ENCODE measurements at regions not wholly inside any gene's neighbourhood (a gene's known extent, or its start where the extent isn't known, plus 50 kb on each side); places are given as distances from the start of the nearest gene placed in this dataset.

GRCh38 chr10:52923520-52923919 lies 150.9 kb upstream of the MBL2 start:
- no peaks in the 10 kb centered on the region for H3K36me3 ChIP-seq (ENCODE audit: control insufficient read depth in 5 of 5, insufficient read depth in 5 of 5, low read length in 5 of 5)

GRCh38 chr10:52918714-52919305 lies 146.2 kb upstream of the MBL2 start:
- H3K9ac ChIP-seq (ENCODE audit: low read length in 5 of 5), result no peak overlapping the region
- H3K27ac ChIP-seq (ENCODE audit: low read depth, low read length), result no peak overlapping the region
- no peaks in the 10 kb centered on the region for H3K36me3 ChIP-seq (ENCODE audit: control insufficient read depth in 5 of 5, insufficient read depth in 5 of 5, low read length in 5 of 5)
- no peaks in the 10 kb centered on the region for H3K4me1 ChIP-seq (ENCODE audit: control insufficient read depth in 5 of 5, insufficient read depth in 5 of 5, low read length in 5 of 5)
- H3K4me3 ChIP-seq (ENCODE audit: low read depth in 1 of 5, low read length in 5 of 5), result no peak overlapping the region
- no peaks in the 10 kb centered on the region for H3K9me3 ChIP-seq (ENCODE audit: control insufficient read depth in 5 of 5, low read length in 5 of 5)
- no peaks in the 10 kb centered on the region for H3K27me3 ChIP-seq (ENCODE audit: control insufficient read depth in 5 of 5, insufficient read depth in 4 of 5, low read length in 5 of 5)

More at GRCh38 chr10:52923520-52923919, 150.9 kb upstream of the MBL2 start:
- no peak overlapping the region for H3K4me3 ChIP-seq (ENCODE audit: low read depth in 1 of 5, low read length in 5 of 5)
- H3K9ac ChIP-seq (ENCODE audit: low read length in 5 of 5), result no peak overlapping the region
- H3K4me1 ChIP-seq (ENCODE audit: control insufficient read depth in 5 of 5, insufficient read depth in 5 of 5, low read length in 5 of 5), result no peaks in the 10 kb centered on the region
- H3K9me3 ChIP-seq (ENCODE audit: control insufficient read depth in 5 of 5, low read length in 5 of 5), result no peaks in the 10 kb centered on the region
- H3K27ac ChIP-seq (ENCODE audit: low read depth, low read length), result no peak overlapping the region
- H3K27me3 ChIP-seq (ENCODE audit: control insufficient read depth in 5 of 5, insufficient read depth in 4 of 5, low read length in 5 of 5), result no peaks in the 10 kb centered on the region

GRCh38 chr10:52915391-52915790 lies 142.8 kb upstream of the MBL2 start:
- H3K9ac ChIP-seq (ENCODE audit: low read length in 5 of 5), result no peak overlapping the region
- no peaks in the 10 kb centered on the region for H3K4me1 ChIP-seq (ENCODE audit: control insufficient read depth in 5 of 5, insufficient read depth in 5 of 5, low read length in 5 of 5)

GRCh38 chr10:52911163-52911562 lies 138.6 kb upstream of the MBL2 start:
- no peaks in the 10 kb centered on the region for H3K36me3 ChIP-seq (ENCODE audit: control insufficient read depth in 5 of 5, insufficient read depth in 5 of 5, low read length in 5 of 5)
- H3K9me3 ChIP-seq (ENCODE audit: control insufficient read depth in 5 of 5, low read length in 5 of 5), result no peaks in the 10 kb centered on the region
- H3K9ac ChIP-seq (ENCODE audit: low read length in 5 of 5), result no peak overlapping the region
- no peak overlapping the region for H3K4me3 ChIP-seq (ENCODE audit: low read depth in 1 of 5, low read length in 5 of 5)
- no peaks in the 10 kb centered on the region for H3K4me1 ChIP-seq (ENCODE audit: control insufficient read depth in 5 of 5, insufficient read depth in 5 of 5, low read length in 5 of 5)
- no peak overlapping the region for H3K27ac ChIP-seq (ENCODE audit: low read depth, low read length)
- no peaks in the 10 kb centered on the region for H3K27me3 ChIP-seq (ENCODE audit: control insufficient read depth in 5 of 5, insufficient read depth in 4 of 5, low read length in 5 of 5)

More at GRCh38 chr10:52915391-52915790, 142.8 kb upstream of the MBL2 start:
- H3K4me3 ChIP-seq (ENCODE audit: low read depth in 1 of 5, low read length in 5 of 5), result no peak overlapping the region
- H3K36me3 ChIP-seq (ENCODE audit: control insufficient read depth in 5 of 5, insufficient read depth in 5 of 5, low read length in 5 of 5), result no peaks in the 10 kb centered on the region
- H3K27ac ChIP-seq (ENCODE audit: low read depth, low read length), result no peak overlapping the region
- no peaks in the 10 kb centered on the region for H3K9me3 ChIP-seq (ENCODE audit: control insufficient read depth in 5 of 5, low read length in 5 of 5)
- no peaks in the 10 kb centered on the region for H3K27me3 ChIP-seq (ENCODE audit: control insufficient read depth in 5 of 5, insufficient read depth in 4 of 5, low read length in 5 of 5)

GRCh38 chr10:52908478-52908877 lies 135.9 kb upstream of the MBL2 start:
- Histone ChIP-seq H3K4me1 (ENCODE audit: control insufficient read depth in 5 of 5, insufficient read depth in 5 of 5, low read length in 5 of 5) (no peaks in the 10 kb centered on the region), H3K9me3 (ENCODE audit: control insufficient read depth in 5 of 5, low read length in 5 of 5) (no peaks in the 10 kb centered on the region), H3K4me3 (ENCODE audit: low read depth in 1 of 5, low read length in 5 of 5) (no peak overlapping the region), H3K36me3 (ENCODE audit: control insufficient read depth in 5 of 5, insufficient read depth in 5 of 5, low read length in 5 of 5) (no peaks in the 10 kb centered on the region), H3K27me3 (ENCODE audit: control insufficient read depth in 5 of 5, insufficient read depth in 4 of 5, low read length in 5 of 5) (no peaks in the 10 kb centered on the region), H3K27ac (ENCODE audit: low read depth, low read length) (no peak overlapping the region), H3K9ac (ENCODE audit: low read length in 5 of 5) (no peak overlapping the region)

- H3K27me3 ChIP-seq (ENCODE audit: control insufficient read depth in 5 of 5, insufficient read depth in 4 of 5, low read length in 5 of 5), result no peaks in the 10 kb centered on the region
- H3K36me3 ChIP-seq (ENCODE audit: control insufficient read depth in 5 of 5, insufficient read depth in 5 of 5, low read length in 5 of 5), result no peaks in the 10 kb centered on the region
- no peaks in the 10 kb centered on the region for H3K9me3 ChIP-seq (ENCODE audit: control insufficient read depth in 5 of 5, low read length in 5 of 5)
- no peak overlapping the region for H3K9ac ChIP-seq (ENCODE audit: low read length in 5 of 5)
- H3K4me3 ChIP-seq (ENCODE audit: low read depth in 1 of 5, low read length in 5 of 5), result no peak overlapping the region
- H3K27ac ChIP-seq (ENCODE audit: low read depth, low read length), result no peak overlapping the region
- no peaks in the 10 kb centered on the region for H3K4me1 ChIP-seq (ENCODE audit: control insufficient read depth in 5 of 5, insufficient read depth in 5 of 5, low read length in 5 of 5)
Observed at GRCh38 chr10:52906046-52906445, 133.5 kb upstream of the MBL2 start.

GRCh38 chr10:52903397-52903938 lies 130.9 kb upstream of the MBL2 start:
- H3K36me3 ChIP-seq (ENCODE audit: control insufficient read depth in 5 of 5, insufficient read depth in 5 of 5, low read length in 5 of 5), result no peaks in the 10 kb centered on the region
- H3K9me3 ChIP-seq (ENCODE audit: control insufficient read depth in 5 of 5, low read length in 5 of 5), result no peaks in the 10 kb centered on the region
- H3K4me1 ChIP-seq (ENCODE audit: control insufficient read depth in 5 of 5, insufficient read depth in 5 of 5, low read length in 5 of 5), result no peaks in the 10 kb centered on the region
- H3K27ac ChIP-seq (ENCODE audit: low read depth, low read length), result no peak overlapping the region
- no peak overlapping the region for H3K9ac ChIP-seq (ENCODE audit: low read length in 5 of 5)
- no peaks in the 10 kb centered on the region for H3K27me3 ChIP-seq (ENCODE audit: control insufficient read depth in 5 of 5, insufficient read depth in 4 of 5, low read length in 5 of 5)
- H3K4me3 ChIP-seq (ENCODE audit: low read depth in 1 of 5, low read length in 5 of 5), result no peak overlapping the region

- Histone ChIP-seq H3K9ac (ENCODE audit: low read length in 5 of 5) (no peak overlapping the region), H3K36me3 (ENCODE audit: control insufficient read depth in 5 of 5, insufficient read depth in 5 of 5, low read length in 5 of 5) (no peaks in the 10 kb centered on the region), H3K27me3 (ENCODE audit: control insufficient read depth in 5 of 5, insufficient read depth in 4 of 5, low read length in 5 of 5) (no peaks in the 10 kb centered on the region), H3K9me3 (ENCODE audit: control insufficient read depth in 5 of 5, low read length in 5 of 5) (no peaks in the 10 kb centered on the region), H3K4me3 (ENCODE audit: low read depth in 1 of 5, low read length in 5 of 5) (no peak overlapping the region), H3K27ac (ENCODE audit: low read depth, low read length) (no peak overlapping the region), H3K4me1 (ENCODE audit: control insufficient read depth in 5 of 5, insufficient read depth in 5 of 5, low read length in 5 of 5) (no peaks in the 10 kb centered on the region)
Observed at GRCh38 chr10:52900593-52900992, 128.0 kb upstream of the MBL2 start.

- H3K36me3 ChIP-seq (ENCODE audit: control insufficient read depth in 5 of 5, insufficient read depth in 5 of 5, low read length in 5 of 5), result no peaks in the 10 kb centered on the region
- H3K9me3 ChIP-seq (ENCODE audit: control insufficient read depth in 5 of 5, low read length in 5 of 5), result no peaks in the 10 kb centered on the region
- no peak overlapping the region for H3K27ac ChIP-seq (ENCODE audit: low read depth, low read length)
- H3K9ac ChIP-seq (ENCODE audit: low read length in 5 of 5), result no peak overlapping the region
- no peaks in the 10 kb centered on the region for H3K27me3 ChIP-seq (ENCODE audit: control insufficient read depth in 5 of 5, insufficient read depth in 4 of 5, low read length in 5 of 5)
- no peak overlapping the region for H3K4me3 ChIP-seq (ENCODE audit: low read depth in 1 of 5, low read length in 5 of 5)
- peaks cover 0 to 3% (median 0%) of the 10 kb centered on the region in 5 donors for H3K4me1 ChIP-seq (ENCODE audit: control insufficient read depth in 5 of 5, insufficient read depth in 5 of 5, low read length in 5 of 5)
Observed at GRCh38 chr10:52897162-52897561, 124.6 kb upstream of the MBL2 start.

GRCh38 chr10:52895059-52895458 lies 122.5 kb upstream of the MBL2 start:
- H3K4me1 ChIP-seq (ENCODE audit: control insufficient read depth in 5 of 5, insufficient read depth in 5 of 5, low read length in 5 of 5), result peaks cover 0 to 3% (median 0%) of the 10 kb centered on the region in 5 donors
- no peak overlapping the region for H3K4me3 ChIP-seq (ENCODE audit: low read depth in 1 of 5, low read length in 5 of 5)
- H3K9ac ChIP-seq (ENCODE audit: low read length in 5 of 5), result no peak overlapping the region
- no peaks in the 10 kb centered on the region for H3K9me3 ChIP-seq (ENCODE audit: control insufficient read depth in 5 of 5, low read length in 5 of 5)
- no peaks in the 10 kb centered on the region for H3K36me3 ChIP-seq (ENCODE audit: control insufficient read depth in 5 of 5, insufficient read depth in 5 of 5, low read length in 5 of 5)
- peaks cover 0 to under 1% (median 0%) of the 10 kb centered on the region in 5 donors for H3K27me3 ChIP-seq (ENCODE audit: control insufficient read depth in 5 of 5, insufficient read depth in 4 of 5, low read length in 5 of 5)
- no peak overlapping the region for H3K27ac ChIP-seq (ENCODE audit: low read depth, low read length)

All from subcutaneous abdominal adipose tissue (tissue), 5 donors.